ENCODE measurements at regions not wholly inside any gene's neighbourhood (a gene's known extent, or its start where the extent isn't known, plus 50 kb on each side); places are given as distances from the start of the nearest gene placed in this dataset.

DNA sequence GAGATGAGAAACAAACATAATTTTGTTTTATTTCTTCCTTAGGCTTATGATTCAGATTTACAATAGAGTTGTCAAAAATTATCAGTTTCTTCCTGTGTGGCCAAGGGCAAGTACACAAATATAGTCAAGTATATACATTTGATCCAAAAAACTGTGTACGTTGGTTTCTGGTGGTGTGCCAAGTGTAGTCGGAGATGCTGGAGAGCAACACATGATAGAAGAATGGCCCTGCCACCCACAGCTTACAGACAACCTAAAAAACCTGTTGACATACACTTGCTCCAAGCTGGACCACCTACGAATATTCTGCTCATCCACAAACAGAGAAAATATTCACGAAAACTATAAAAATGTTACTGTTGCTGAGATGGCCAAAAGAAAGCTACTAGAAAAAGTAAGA is 890.8 kb upstream of the PHF14 start:
- TF ChIP-seq EP300 (IDR thresholded peaks at IDR 0.05) (no peak), POLR2A (IDR thresholded peaks at IDR 0.05) (no peak), POLR2AphosphoS5 (IDR thresholded peaks at IDR 0.05) (no peak)
- TF ChIP-seq, protein P1, sequence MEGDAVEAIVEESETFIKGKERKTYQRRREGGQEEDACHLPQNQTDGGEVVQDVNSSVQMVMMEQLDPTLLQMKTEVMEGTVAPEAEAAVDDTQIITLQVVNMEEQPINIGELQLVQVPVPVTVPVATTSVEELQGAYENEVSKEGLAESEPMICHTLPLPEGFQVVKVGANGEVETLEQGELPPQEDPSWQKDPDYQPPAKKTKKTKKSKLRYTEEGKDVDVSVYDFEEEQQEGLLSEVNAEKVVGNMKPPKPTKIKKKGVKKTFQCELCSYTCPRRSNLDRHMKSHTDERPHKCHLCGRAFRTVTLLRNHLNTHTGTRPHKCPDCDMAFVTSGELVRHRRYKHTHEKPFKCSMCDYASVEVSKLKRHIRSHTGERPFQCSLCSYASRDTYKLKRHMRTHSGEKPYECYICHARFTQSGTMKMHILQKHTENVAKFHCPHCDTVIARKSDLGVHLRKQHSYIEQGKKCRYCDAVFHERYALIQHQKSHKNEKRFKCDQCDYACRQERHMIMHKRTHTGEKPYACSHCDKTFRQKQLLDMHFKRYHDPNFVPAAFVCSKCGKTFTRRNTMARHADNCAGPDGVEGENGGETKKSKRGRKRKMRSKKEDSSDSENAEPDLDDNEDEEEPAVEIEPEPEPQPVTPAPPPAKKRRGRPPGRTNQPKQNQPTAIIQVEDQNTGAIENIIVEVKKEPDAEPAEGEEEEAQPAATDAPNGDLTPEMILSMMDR (IDR thresholded peaks at IDR 0.05), result no peak
- no peak overlapping the region for H3K27ac ChIP-seq
- H3K9me3 ChIP-seq, result no peaks in the 10 kb centered on the region
- no peak for DNase-seq
- intact Hi-C loops (cut with DNase I), result no loop called here
- H3K36me3 ChIP-seq, result no peaks in the 10 kb centered on the region
- WGBS, 2 donors, result 78% methylated on average over 4 of the region's 4 CpGs
- H3K4me3 ChIP-seq, result no peak overlapping the region
- no peaks in the 10 kb centered on the region for H3K4me1 ChIP-seq
- H3K27me3 ChIP-seq, result no peaks in the 10 kb centered on the region

DNA sequence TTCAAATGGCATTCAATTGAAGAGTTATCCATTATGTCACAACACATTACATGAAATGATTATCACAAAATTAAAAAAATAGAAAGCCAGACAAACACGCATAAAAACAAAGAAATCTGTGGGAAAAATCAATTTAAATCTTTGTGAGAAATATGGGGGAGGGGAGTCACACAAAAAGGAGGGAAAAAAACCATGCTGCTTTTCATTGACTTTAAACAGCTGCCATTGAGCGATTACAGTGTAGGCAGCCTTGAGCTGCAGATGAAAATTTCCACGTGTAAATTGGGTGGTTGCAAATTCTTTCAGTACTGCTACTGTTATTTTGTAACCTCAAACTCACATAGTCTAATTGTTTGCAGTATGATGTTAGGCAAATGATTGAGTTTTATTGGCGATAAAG is 889.9 kb upstream of the PHF14 start:
- H3K36me3 ChIP-seq, result no peaks in the 10 kb centered on the region
- intact Hi-C loops (cut with DNase I), result no loop called here
- H3K27me3 ChIP-seq, result no peaks in the 10 kb centered on the region
- 58 to 66% methylated on average over 4 of the region's 4 CpGs for WGBS, 2 donors
- no peak overlapping the region for H3K4me3 ChIP-seq
- H3K4me1 ChIP-seq, result no peaks in the 10 kb centered on the region
- H3K9me3 ChIP-seq, result no peaks in the 10 kb centered on the region
- DNase-seq, result no peak
- H3K27ac ChIP-seq, result no peak overlapping the region
- TF ChIP-seq POLR2AphosphoS5 (IDR thresholded peaks at IDR 0.05), result no peak
- no peak for TF ChIP-seq POLR2A (IDR thresholded peaks at IDR 0.05)
- no peak for TF ChIP-seq EP300 (IDR thresholded peaks at IDR 0.05)
- TF ChIP-seq, protein P1 (IDR thresholded peaks at IDR 0.05), result no peak

DNA sequence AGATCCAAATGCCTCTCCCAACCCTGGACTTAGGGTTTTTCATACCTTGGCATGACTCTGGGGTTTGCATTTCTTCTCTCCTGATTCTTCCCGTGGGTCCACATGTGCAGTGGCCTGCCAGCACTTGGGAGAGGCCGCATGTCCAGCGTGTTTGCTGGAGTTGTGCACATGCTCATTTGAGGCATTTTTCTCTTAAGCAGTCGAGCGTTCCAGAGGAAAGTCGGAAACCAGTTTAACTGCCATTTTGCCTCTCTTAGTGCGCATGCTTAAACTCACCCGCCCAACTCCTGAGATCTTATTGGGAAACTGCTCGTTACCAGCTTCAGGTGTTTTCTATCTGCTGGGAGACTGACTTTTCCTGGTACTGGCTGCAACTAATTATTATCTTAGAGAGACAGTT is 888.4 kb upstream of the PHF14 start:
- H3K9me3 ChIP-seq, result no peaks in the 10 kb centered on the region
- TF ChIP-seq EP300 (IDR thresholded peaks at IDR 0.05) (no peak), POLR2A (IDR thresholded peaks at IDR 0.05) (no peak), POLR2AphosphoS5 (IDR thresholded peaks at IDR 0.05) (no peak)
- TF ChIP-seq, protein P1 (IDR thresholded peaks at IDR 0.05), result no peak
- H3K27me3 ChIP-seq, result no peaks in the 10 kb centered on the region
- no peak overlapping the region for H3K4me3 ChIP-seq
- WGBS, 2 donors, result 90 to 94% methylated on average over 9 of the region's 9 CpGs
- H3K27ac ChIP-seq, result no peak overlapping the region
- no peaks in the 10 kb centered on the region for H3K4me1 ChIP-seq
- no peak for DNase-seq
- intact Hi-C loops (cut with DNase I), result no loop called here
- no peaks in the 10 kb centered on the region for H3K36me3 ChIP-seq

DNA sequence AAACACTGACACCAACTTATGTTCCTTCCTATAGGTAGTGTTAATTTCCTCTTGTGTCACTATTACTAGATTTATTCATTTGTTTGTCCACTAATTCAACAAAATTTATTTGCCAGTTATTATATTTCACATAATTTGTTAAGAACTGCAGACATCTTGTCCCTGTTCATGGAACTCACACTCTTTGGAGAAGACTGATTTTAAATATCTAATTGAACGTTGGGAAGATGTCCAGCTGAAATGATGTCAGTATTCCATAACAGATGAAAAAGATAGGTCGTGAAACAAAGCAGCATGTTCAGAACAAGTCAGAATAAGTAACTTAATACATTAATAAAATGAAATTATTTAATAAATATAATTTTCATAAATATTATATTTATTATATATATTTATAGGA is 873.1 kb upstream of the PHF14 start:
- no peak for DNase-seq
- Histone ChIP-seq H3K27ac (no peak overlapping the region), H3K4me1 (no peaks in the 10 kb centered on the region), H3K36me3 (no peaks in the 10 kb centered on the region), H3K27me3 (no peaks in the 10 kb centered on the region), H3K4me3 (no peak overlapping the region), H3K9me3 (no peaks in the 10 kb centered on the region)
- 52 to 72% methylated on average over 2 of the region's 2 CpGs for WGBS, 2 donors
- TF ChIP-seq, protein P1 (IDR thresholded peaks at IDR 0.05), result no peak
- no peak for TF ChIP-seq EP300 (IDR thresholded peaks at IDR 0.05)
- no peak for TF ChIP-seq POLR2AphosphoS5 (IDR thresholded peaks at IDR 0.05)
- no peak for TF ChIP-seq POLR2A (IDR thresholded peaks at IDR 0.05)
- intact Hi-C loops (cut with DNase I), result no loop called here

DNA sequence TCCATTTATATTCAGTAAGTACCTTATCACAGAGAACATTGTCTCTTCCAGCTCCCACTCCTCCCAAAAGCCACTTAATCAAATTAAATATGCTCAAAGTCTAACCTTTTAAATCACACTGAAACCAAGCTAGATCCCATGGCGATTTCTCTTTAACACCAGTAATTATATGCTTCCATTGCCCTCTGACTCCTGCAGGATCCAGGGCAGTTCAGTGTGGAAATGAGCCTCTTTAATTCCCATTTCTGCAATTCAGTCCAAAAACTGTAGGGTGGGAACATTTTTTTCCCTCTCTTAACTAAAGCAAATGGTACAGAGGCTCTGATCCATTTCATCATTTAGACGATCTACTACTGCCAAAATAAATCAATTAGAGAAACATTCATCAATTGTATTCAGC is 872.3 kb upstream of the PHF14 start:
- Histone ChIP-seq H3K27me3 (no peaks in the 10 kb centered on the region), H3K36me3 (no peaks in the 10 kb centered on the region), H3K4me1 (no peaks in the 10 kb centered on the region), H3K27ac (no peak overlapping the region), H3K9me3 (no peaks in the 10 kb centered on the region), H3K4me3 (no peak overlapping the region)
- TF ChIP-seq EP300 (IDR thresholded peaks at IDR 0.05), result no peak
- no peak for DNase-seq
- WGBS, 2 donors, result 77 to 82% methylated on average over 2 of the region's 2 CpGs
- intact Hi-C loops (cut with DNase I), result no loop called here

Measured in sigmoid colon (tissue), 6 donors.